ENCODE measurements at regions not wholly inside any gene's neighbourhood (a gene's known extent, or its start where the extent isn't known, plus 50 kb on each side); places are given as distances from the start of the nearest gene placed in this dataset.

DNA sequence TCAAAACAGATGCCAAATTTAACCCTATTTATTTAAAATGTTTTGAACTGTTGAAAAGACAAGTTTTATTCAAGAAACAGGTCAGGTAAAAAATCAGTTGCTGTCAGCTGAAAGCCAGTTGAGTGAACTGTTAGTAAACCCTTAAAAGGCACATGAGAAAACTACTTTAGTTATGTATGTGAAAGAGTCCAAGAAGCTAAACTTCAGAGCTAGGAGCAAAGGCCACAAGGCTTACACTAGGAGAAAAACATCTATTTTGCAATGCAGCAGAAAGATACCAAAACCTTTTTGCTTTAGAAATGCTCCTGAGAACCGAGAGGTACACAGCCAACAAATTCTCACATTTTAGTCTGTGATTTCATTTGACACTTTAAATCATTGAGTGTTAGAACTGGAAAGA is 375.2 kb downstream of the FSCB start:
- no peak for DNase-seq

DNA sequence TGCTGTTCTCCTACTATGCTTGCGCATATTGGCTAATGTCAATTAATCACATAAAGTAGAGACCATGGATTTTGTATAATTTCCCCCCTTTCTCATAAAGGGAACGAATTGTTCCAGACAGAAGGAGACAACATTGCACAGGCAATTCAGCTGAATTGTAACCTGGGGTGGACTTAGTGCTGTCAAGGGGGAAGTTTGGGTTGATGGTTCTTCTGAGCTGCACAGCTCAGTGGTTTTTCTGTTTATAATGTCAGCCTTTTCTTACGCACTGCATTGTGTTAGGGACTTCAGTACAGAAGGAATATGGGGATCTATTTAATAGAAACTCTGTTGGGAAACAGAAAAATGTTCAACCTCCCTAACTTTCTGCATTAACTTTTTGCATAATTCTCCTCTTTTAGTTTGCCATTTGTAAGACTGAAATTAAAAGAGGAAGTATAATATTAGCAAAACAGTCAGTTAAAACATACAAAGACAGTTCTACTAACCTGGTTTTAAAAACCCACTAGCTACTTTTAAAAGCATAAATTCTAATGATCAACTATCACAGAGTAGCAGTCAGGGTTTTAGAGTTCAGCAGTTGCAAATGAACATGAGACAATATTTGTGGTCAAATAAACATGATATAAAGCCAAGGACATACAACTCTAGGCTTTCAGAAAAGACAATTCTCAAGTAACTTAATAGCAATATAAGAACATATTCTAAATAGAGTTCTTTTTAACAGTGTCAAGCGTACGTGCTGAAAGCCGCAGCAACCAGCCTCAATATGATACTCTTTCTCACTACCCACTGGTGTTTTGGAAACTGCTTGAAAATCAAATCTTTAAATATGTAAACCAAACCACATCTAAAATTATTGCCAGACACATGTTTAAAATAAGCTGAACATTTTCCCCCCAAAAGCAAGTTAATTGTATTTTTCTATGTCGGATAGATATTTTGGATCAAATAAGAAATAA is 393.0 kb downstream of the FSCB start:
- no peak for DNase-seq

DNA sequence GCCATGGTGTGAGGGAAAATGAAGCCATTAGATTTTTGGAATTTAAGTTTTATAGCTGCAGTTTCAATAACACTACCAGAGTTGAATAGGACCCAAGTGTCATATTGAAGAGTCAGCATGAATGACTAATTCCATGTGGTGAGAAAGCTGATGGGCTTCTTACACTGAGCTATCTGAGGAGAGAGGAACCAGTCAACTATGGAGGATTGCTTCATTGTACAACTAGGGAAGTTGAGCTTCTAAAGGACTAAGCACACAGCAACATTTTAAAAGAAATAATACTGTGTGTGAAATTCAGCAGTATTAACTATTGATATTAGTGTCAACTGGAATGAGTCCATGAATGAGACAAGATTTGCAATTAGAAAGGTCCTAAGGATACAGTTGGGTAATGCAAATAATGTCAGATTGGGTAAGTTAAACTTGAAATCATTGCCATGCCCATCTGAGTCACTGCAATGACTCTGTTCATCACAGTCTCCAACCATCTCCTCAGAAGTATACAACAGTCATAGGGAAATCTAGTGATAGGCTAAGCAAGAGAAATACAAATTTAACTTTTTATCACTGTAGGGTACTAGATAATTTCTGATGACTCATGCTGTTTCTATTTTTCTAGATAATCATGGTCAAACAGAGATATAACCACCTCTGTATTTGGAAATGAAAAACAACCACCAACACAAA is 394.2 kb downstream of the FSCB start:
- no peak for DNase-seq

DNA sequence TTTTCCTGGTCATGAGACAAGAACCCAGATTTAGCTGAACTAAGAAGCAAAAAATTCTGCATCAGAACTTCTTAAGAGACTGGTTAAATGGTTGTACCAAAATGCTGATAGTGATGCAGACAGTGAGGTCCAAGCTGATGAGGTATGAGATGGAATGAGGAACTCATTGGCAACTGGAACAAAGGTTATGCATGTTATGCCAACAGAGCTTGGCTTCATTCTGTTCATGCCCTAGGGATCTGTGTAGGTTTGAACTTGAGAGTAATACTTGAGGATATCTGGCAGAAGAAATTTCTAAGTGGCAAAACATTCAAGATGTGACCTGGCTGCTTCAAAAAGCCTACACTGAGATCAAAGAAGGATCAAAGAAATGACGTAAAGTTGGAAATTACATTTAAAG is 398.0 kb downstream of the FSCB start:
- no peak for DNase-seq

DNA sequence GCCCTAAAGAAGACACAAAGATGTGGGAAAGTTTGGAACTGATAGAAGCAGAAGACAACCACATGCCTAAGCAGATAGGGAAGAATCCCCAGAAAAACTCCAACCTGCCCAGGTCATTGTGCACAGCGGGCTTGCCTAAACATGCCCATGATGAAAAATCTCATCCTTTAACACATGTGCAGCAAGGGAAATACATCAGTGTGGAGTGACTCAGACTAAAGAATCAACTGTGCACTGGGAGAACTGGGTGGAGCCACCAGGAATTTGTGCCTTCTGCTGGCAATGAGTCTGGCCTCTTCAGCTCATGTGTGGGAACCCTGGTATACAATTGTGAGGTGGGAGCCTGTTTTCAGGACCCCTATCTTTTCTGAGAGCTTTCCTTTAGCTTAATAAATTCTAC is 398.5 kb downstream of the FSCB start:
- DNase-seq: no peak

DNA sequence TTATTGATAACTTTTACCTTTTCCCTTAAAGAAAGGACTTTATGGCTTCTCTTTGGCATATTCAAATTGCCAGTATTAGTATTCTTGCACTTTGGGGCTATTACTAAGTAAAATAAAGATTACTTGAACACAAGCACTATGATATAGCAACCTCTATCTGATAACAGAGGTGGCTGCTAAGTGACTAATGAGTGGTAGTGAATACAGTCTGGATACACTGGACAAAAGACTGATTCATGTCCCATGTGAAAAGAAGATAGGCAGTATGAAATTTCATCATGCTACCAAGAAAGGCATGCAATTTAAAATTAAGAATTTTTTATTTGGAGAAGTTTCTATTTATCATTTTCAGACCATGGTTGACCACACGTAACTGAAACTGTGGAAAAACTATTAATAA is 399.9 kb downstream of the FSCB start:
- DNase-seq: no peak

DNA sequence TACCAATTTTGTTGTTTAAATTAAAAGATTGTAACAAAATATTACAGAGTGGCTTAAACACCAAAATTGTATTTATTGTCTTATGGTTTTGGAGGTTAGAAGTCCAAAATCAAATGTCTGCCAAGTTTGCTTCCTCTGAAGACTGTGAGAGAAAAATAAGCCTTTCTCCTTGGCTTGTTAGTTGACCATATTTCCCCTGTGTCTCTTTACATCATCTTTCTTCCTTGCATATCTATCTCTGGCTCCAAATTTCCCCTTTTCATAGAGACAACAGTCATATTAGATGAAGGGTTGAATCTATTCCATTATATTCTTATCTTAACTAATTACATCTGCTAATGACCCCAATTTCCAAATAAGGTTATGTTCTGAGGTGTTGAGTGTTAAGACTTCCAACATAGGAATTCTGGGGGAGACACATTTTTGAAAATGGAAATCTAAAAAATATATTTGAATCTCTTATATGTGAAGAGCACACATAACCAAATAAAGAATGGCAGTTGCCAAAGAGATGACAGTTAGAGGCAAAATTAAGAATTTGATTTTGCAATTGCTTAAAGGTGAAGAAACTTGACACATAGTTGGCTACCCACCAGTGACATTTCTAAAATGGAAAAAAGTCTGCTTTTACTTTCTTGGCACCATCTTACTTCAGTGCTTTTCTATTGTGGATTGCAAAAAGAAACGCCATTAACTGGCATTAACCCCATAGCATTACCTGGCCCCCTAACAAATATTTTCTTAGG is 407.2 kb downstream of the FSCB start:
- DNase-seq: no peak

DNA sequence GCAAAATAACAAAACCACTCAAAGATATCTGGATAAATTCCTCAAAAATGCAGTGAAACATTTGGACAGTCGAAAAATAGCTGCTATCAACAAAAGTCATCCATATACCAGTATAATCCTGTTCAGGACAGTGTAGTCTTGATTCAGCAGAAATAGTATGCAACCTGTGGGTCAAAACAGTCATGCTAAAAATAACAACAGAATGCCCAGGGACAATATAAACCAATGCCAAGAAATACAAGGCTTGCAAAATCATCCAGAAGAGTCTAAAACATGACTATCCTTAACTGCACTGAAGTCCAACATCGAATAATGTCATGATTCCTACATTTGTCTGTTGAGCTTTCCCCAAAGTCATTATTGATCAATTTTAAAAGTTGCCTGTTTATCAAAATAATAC is 425.9 kb downstream of the FSCB start:
- no peak for DNase-seq

DNA sequence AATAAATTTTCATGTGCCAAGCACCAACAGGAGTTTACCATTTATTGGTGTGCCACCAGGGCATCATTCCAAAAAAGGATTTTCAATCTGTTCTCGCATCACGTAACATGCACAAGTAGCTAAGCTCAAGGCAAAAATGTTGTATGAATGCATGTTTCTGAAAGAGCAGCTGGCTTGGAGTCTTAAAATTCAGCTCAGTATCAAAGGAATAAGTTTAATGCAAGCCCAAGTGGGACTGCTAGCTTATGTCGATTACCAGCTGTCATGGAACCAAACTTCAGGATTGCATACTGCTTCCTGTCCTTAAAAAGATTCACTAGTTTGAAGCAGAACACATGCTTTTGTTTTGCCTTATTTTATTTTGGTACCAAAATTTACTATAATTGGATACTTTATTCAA is 437.0 kb downstream of the FSCB start:
- no peak for DNase-seq

DNA sequence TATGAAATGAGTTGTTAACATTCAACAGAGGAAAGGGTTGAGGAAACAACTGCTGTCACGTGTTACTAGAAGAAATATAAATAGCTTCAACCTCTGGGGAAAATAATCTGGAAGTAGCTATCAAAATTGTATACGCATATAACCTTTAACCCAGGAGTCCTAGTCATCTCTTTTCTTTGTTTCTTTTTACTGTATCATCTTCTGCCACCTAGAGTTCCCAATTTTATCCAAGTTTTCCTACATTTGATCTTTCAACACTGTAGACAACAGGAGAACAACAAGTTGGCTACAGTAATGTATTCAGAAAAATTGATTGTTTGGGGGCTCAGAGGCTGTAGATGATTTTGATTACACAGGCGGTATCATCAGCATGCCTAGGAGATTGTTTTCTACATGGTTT is 453.7 kb downstream of the FSCB start:
- DNase-seq: no peak

DNA sequence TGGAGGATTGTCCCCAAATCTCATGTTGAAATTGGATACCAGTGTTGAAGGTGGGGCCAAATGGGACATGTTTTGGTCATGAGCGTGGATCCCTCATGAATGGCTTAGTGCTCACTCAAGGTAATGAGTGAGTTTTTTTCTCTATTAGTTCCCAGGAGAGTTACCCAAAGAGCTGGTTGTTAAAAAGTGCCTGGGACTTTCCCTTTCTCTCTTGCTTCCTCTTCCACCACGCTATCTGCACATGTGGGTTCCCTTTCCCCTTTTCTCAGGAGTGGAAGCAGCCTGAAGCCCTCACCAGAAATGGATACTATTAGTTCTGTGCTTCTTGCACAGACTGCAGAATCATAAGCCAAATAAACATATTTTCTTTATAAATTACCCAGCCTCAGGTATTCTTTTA is 465.4 kb downstream of the FSCB start:
- DNase-seq: no peak

DNA sequence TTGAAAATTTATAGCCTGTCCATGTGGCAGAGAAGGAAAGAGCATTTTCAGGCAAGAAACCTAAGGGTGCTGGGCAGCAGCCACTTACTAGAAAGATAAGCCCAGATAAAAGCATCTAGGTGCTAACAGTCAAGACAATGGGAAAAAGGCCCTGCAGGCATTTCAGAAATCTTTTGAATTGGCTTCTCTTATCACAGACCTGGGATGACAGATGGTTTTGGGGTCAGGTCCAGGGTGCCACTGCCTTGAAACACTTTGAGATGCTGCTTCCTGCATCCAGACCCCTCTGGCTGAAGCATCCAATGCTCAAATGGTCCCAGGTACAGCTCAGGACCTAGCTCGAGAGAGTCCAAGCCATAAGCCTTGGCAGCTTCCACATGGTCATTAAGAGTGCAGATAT is 466.5 kb downstream of the FSCB start:
- DNase-seq: no peak

DNA sequence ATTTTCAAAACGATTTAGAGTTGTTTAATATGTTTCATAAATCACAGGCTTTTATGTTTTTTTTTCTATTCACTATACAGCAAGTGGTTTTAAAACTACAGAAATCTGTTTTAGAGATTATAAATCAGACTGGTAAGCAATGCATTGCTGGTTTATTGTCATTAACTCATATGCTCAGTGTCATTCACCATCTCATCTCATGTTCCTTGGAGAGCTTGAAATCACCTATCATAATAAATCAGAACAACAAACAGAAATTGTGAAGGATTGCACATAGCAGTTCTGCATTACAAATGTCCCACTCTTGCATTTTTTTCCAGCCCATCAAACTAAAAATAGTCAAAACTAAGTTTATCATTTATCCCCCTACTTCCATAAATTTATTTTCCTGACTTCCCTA is 470.8 kb downstream of the FSCB start:
- DNase-seq: no peak

DNA sequence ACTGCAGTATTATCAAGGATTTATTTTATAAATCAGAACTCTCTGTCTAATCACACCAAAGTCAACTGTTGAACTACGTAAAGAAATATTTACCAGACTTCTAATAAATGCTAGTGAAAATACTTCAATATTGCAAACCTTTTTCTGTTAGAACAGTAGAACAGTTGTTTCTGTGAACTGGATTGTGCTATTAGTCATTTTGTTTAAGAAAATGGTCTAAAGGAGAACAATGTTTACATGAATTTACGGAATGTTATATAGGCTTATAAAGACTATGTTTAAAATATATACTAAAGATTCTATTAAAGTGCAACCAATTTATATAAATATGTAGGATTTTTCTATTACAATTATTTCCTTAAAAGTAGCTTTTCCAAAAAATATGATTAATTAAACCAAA is 471.4 kb downstream of the FSCB start:
- DNase-seq: no peak

DNA sequence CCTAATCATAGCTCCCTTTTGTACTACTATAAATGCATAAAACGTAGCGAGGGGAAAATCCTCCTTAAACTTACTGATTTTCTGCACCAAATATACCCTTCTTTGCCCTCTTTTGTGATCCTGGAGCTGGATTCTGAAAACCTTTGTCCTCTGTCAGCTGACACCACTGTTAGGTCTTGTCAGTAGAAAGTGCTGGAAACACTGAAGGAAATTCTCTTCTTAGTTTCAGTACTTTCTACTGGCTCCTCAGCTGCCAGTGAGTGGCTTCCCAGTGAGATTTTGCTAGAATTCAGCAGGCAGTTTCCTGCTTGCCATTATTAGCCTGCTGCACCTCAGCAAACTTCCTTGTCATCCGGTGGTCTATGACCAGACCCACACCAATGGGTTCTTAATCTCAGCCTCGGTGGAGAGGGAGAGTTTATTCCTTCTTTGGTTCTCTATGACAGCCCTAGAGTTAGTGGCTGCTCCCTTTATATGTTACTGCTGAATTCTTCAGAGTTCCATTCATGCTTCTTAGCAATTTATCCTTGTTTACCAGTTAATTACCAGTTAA is 476.2 kb downstream of the FSCB start:
- no peak for DNase-seq

DNA sequence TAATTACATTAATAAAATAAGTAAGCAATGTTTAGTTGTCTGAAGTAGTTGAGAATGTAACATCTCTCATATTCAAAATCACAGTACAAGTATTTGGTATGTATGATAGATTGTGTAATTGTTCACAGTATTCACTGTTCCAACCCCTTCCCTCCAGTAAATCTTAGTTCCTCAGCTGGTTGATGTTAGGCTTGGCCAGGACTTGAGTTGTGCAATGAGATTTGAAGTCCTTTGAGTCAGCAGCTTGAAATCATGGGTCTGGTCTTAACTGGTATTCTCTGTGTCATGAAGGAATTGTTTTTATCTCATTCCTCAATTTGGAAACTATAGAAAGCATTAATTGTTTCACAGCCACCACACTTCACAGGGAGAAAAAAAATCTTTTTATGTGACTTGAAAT is 477.1 kb downstream of the FSCB start:
- no peak for DNase-seq

DNA sequence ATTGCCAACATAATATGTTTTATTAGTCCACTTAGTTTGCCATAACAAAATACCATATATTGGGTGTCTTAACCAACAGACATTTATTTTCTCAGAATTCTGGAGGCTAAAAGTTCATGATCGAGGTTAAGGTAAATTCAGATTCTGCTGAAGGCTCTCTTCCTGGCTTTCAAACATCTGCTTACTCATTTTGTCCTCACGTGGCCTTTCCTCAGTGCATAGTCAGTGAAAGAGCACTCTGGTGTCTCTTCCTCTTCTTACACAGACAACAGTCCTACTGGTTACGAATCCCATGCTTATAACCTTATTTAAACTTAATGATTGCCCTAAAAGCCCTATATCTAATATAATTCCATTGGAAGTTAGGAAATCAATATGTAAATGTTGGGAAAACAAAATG is 479.7 kb downstream of the FSCB start:
- DNase-seq: no peak

DNA sequence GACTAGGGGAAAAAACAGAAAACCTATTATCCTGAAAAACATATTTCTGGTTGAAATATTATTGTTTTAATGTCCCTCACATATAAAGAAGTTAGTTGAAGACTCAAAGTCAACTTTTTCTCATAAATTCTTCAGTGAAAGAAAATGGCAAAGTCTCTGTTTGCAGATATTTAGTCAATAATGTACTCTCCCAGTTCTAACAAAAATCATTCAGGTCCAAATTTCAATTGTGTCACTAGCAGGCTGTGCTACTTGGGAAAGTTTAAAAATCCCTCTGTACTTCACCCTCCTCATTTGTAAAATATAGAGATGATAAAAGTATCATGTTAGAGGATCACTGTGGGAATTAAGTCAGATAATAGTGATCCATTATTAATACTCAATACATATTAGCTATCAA is 496.5 kb downstream of the FSCB start:
- no peak for DNase-seq

DNA sequence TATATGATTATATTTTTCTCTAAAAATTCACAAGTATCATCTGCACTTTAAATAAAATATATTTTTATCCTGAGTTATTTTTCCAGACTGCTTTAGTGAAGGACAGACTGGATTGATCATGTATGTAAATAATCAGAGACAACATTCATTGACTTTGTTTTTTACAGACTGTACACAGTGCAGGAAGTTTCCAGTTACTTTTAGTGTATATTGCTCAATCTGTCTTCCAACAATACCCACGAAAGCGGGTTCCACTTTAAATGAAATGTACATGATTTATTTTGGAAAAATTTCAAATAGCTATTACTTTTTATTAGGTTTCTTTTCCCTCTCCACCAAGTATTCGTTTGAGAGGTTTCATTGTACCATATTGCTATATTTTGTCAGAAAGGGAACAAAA is 497.0 kb downstream of the FSCB start:
- no peak for DNase-seq

DNA sequence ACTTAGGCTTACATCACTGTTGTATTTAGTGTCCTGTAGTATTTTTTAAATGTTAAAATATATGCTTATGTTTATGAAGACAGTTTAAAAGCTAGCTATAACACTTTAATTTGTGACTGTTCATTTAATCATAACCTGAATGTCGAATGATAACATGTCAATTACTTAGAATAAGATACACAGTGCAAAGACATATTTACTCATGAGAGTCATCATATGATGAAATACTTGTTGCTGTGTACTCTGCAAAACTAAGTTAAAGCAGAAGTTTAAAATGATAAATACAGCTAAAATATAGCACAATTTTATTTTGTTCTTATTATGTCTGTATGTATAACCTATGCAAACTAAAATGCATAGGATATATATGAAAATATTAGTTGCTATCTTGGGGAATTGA is 497.4 kb downstream of the FSCB start:
- no peak for DNase-seq

DNA sequence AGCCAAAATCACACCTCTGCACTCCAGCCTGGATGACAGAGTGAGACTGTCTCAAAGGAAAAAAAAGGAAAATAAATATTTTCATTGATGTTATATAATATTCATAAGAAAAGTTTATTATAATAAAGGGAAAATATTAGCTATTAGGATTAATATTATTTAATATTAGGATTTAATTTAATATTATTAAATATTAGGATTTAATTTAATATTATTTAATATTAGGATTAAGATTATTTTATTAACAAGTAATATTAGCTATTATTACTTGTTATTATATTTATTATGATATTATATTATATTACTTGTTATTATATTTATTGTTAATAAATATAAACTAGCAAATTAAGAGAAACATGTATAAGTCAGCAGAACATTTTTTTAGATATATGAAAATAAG is 518.1 kb downstream of the FSCB start:
- DNase-seq: no peak

DNA sequence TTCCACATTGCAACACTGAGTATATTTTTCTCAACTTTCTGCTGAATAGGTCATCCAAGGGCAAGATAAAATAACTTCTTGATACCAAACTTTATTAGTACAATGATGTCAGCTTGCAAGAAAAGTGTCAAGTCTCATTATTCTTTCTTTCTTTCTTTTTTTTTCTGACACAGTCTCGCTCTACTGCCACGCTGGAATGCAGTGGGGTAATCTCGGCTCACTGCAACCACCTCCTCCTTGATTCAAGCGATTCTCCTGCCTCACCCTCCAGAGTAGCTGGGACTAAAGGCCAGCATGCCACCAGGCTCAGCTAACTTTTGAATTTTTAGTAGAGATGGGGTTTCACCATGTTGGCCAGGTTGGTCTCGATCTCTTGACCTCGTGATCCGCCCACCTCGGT is 523.4 kb downstream of the FSCB start:
- no peak for DNase-seq

DNA sequence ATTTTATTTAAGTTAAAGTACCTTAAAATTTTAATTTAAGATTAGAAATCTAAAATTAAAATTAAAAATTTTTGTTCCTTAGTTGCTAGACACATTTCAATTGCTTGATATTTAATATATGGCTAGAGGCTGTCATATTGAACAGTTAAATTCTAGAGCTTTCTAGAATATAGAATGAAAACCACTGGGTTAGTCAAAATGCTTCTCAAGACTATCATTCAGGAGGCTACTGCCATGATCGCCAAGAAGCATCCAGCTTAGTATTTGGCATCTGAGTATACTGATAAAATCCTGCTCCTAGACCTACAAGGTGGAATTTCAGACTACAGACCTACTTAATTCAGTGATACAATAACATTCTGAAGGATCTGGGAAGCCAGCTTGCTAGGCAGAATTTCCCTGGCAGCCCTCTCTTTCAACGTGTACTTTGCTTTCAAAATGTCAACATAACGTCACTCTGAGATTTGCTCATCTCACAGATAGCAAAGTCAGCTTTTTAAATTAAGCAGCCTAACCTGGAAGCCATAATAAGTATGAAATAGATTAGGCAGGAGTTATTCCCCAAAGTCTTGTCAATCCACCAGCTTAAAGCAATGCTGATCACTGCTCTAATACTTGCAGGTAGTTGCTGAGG is 525.8 kb downstream of the FSCB start:
- no peak for DNase-seq
